Neuronal stem cell (in vitro differentiated cells): ENCODE measurements at regions not wholly inside any gene's neighbourhood (a gene's known extent, or its start where the extent isn't known, plus 50 kb on each side); places are given as distances from the start of the nearest gene placed in this dataset.

Source experiments
- DNase-seq: peaks from one replicate; pipeline ENCODE4 v3.0.0-alpha.2; 2013; ENCODE audit warnings: low spot score
- H2AFZ ChIP-seq: one replicate; pipeline ENCODE4 v1.6.1; 2013; ENCODE audit warnings: mild to moderate bottlenecking, low read length, inconsistent platforms
- H2AK5ac ChIP-seq: 2 replicates; pipeline ENCODE4 v1.6.1; 2013; ENCODE audit warnings: low read depth, mild to moderate bottlenecking, inconsistent platforms, low read length, moderate library complexity, mixed read lengths
- H2BK120ac ChIP-seq: 2 replicates; pipeline ENCODE4 v1.6.1; 2013; ENCODE audit warnings: low read depth, mild to moderate bottlenecking, inconsistent platforms, low read length, moderate library complexity, mixed read lengths
- H2BK12ac ChIP-seq: one replicate; pipeline ENCODE4 v1.6.1; 2013; ENCODE audit warnings: low read length, inconsistent platforms
- H2BK15ac ChIP-seq: 2 replicates; pipeline ENCODE4 v1.6.1; 2013; ENCODE audit warnings: mild to moderate bottlenecking, low read length, inconsistent platforms, mixed read lengths
- H2BK5ac ChIP-seq: one replicate; pipeline ENCODE4 v1.6.1; 2013; ENCODE audit warnings: inconsistent platforms, mild to moderate bottlenecking, low read length, moderate library complexity
- H3K14ac ChIP-seq: one replicate; pipeline ENCODE4 v1.6.1; 2013; ENCODE audit warnings: low read length, inconsistent platforms
- H3K18ac ChIP-seq: 2 replicates; pipeline ENCODE4 v1.6.1; 2013; ENCODE audit warnings: low read length, inconsistent platforms
- H3K23ac ChIP-seq: 2 replicates; pipeline ENCODE4 v1.6.1; 2013; ENCODE audit warnings: low read depth, mild to moderate bottlenecking, mixed read lengths, low read length, inconsistent platforms; ENCODE audit not compliant: poor library complexity
- H3K27ac ChIP-seq: replicated peaks from 3 replicates; pipeline ENCODE4 v1.5.1; 2013; ENCODE audit warnings: low read length, inconsistent platforms
- H3K27me3 ChIP-seq, 3 experiments: 2 replicates each; pipeline ENCODE4 v1.6.1; 2013; ENCODE audit warnings: low read length in 3 of 3, mild to moderate bottlenecking in 2 of 3, inconsistent platforms in 1 of 3, low read depth in 1 of 3, mixed read lengths in 1 of 3, moderate library complexity in 1 of 3; ENCODE audit not compliant: control insufficient read depth in 3 of 3, insufficient read depth in 3 of 3
- H3K36me3 ChIP-seq, 2 donors: replicated peaks in 1 of 2; 2 replicates each; pipeline ENCODE4 v1.6.1; 2013; ENCODE audit warnings: low read length in 2 of 2; ENCODE audit not compliant: control insufficient read depth in 2 of 2, insufficient read depth in 2 of 2
- H3K4ac ChIP-seq: 2 replicates; pipeline ENCODE4 v1.6.1; 2013; ENCODE audit warnings: inconsistent platforms, mild to moderate bottlenecking, low read length, moderate library complexity
- H3K4me1 ChIP-seq, 2 donors: 1 replicate in 1 of 2; 2 replicates in 1 of 2; pipeline ENCODE4 v1.6.1; 2013; ENCODE audit warnings: low read length in 2 of 2, low read depth in 1 of 2; ENCODE audit not compliant: control insufficient read depth in 2 of 2, insufficient read depth in 1 of 2
- H3K4me2 ChIP-seq: one replicate; pipeline ENCODE4 v1.6.1; 2013; ENCODE audit warnings: mild to moderate bottlenecking, low read length, inconsistent platforms; ENCODE audit not compliant: insufficient read depth, poor library complexity, severe bottlenecking
- H3K4me3 ChIP-seq, 2 donors: 2 replicates each; pipeline ENCODE4 v1.5.1; 2013; ENCODE audit warnings: low read length in 2 of 2, mild to moderate bottlenecking in 2 of 2, inconsistent platforms in 1 of 2, moderate library complexity in 1 of 2
- H3K79me1 ChIP-seq: one replicate; pipeline ENCODE4 v1.6.1; 2013; ENCODE audit warnings: low read depth, mild to moderate bottlenecking, inconsistent platforms, low read length, moderate library complexity
- H3K9ac ChIP-seq: one replicate; pipeline ENCODE4 v1.6.1; 2013; ENCODE audit warnings: mild to moderate bottlenecking, low read depth, low read length, inconsistent platforms; ENCODE audit not compliant: poor library complexity
- H3K9me3 ChIP-seq, 2 donors: replicated peaks in 1 of 2; 2 replicates each; pipeline versions ENCODE3 to v1.6.1; 2013; ENCODE audit warnings: low read length in 2 of 2, mild to moderate bottlenecking in 2 of 2, inconsistent platforms in 1 of 2, low read depth in 1 of 2, mixed read lengths in 1 of 2, moderate library complexity in 1 of 2; ENCODE audit not compliant: control insufficient read depth in 2 of 2, insufficient read depth in 1 of 2
- H4K8ac ChIP-seq: one replicate; pipeline ENCODE4 v1.6.1; 2013; ENCODE audit warnings: low read depth, mild to moderate bottlenecking, inconsistent platforms, low read length, moderate library complexity
- H4K91ac ChIP-seq: one replicate; pipeline ENCODE4 v1.6.1; 2013; ENCODE audit warnings: low read length, low read depth, mild to moderate bottlenecking, inconsistent platforms; ENCODE audit not compliant: poor library complexity
- WGBS, 2 donors: extraction: QIAGEN DNeasy Blood & Tissue Kit; methylation state at CpG; one replicate each; pipeline ENCODE4 v1.1.7; 2013; ENCODE audit warnings: missing lambda C conversion rate in 2 of 2, mixed read lengths in 1 of 2; ENCODE audit not compliant: insufficient read length in 2 of 2, insufficient replicate concordance in 1 of 2; ENCODE audit errors: extremely low coverage in 2 of 2; 5-methylcytosine and 5-hydroxymethylcytosine counted together

DNA sequence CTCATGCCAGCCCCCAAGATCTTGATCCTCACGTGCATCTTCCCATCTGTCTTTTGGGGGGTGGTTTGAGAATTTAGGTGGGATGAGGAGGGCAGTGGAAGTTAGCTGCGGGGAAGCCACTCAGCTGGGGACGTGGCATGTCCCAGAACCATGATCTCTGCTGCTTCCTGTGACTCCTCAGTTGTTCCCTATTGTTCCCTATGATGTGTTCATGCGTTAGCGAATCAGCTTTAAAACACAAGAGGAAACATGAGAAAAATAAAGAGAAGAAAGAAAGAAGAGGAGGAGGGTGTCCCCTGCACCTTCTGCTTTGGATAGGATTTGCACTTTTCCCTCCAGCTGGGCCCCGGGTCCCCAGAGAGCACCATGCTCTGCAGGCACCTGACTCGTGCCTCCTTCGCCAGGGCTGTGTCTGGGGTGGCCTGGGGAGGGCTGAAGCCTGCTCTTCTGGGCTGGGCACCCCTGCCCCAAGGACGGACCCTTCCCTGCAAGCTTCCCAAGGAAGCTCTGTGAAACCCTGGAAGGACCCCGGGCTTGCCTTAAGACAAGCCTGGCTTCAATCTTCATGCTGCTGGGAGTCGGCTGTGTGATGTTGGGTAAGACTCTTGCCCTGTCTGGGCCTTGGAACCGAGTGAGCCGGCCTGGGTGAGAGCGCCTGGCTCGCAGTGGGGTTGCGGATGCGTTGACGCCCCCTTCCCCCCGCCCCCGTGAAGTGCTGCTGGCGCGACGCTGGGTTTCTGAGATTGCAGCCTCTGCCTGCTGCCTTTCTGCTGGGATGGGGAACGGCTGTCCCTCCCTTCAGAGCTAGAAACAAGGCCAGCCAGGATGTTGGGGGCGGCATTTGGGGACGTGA, 62.8 kb upstream of the CIBAR2 start:
- WGBS, 2 donors, result no CpG with 5 or more reads among the region's 26 CpGs

GRCh38 chr16:85175724-85176233, 63.5 kb upstream of the CIBAR2 start:
- Histone ChIP-seq H3K36me3 (no peaks in the 10 kb centered on the region), H2AK5ac (peak overlapping the region; percentile 23), H2BK5ac (no peak overlapping the region), H2BK120ac (no peak overlapping the region), H3K9me3 (no peaks in the 10 kb centered on the region), H3K4me3 (no peak overlapping the region), H3K9ac (no peak overlapping the region), H3K4me1 (peaks cover 10 to 41% of the 10 kb centered on the region in 2 donors), H3K4ac (no peak overlapping the region), H3K79me1 (peaks cover 3% of the 10 kb centered on the region), H4K91ac (no peak overlapping the region), H3K4me2 (no peak overlapping the region), H3K27ac (no peak overlapping the region), H3K27me3 (peaks cover 0 to 12% (median 7%) of the 10 kb centered on the region in 3 experiments), H3K23ac (no peak overlapping the region), H2BK12ac (no peak overlapping the region), H2AFZ (no peak overlapping the region), H3K14ac (no peak overlapping the region), H2BK15ac (no peak overlapping the region), H3K18ac (no peak overlapping the region), H4K8ac (no peak overlapping the region)
- no CpG with 5 or more reads among the region's 10 CpGs for WGBS, 2 donors
- no peak for DNase-seq

More for the DNA sequence above, 62.8 kb upstream of the CIBAR2 start:
- H4K8ac ChIP-seq, result no peak overlapping the region
- no peak overlapping the region for H3K9ac ChIP-seq
- peaks cover 14 to 48% of the 10 kb centered on the region in 2 donors for H3K4me1 ChIP-seq
- no peak overlapping the region for H3K14ac ChIP-seq
- H2BK120ac ChIP-seq, result no peak overlapping the region
- no peaks in the 10 kb centered on the region for H3K79me1 ChIP-seq
- no peak overlapping the region for H3K4me3 ChIP-seq
- no peak overlapping the region for H2BK5ac ChIP-seq
- H3K23ac ChIP-seq, result no peak overlapping the region
- H3K9me3 ChIP-seq, result no peaks in the 10 kb centered on the region
- no peak overlapping the region for H2BK12ac ChIP-seq
- peak overlapping the region; percentile 23 for H2AK5ac ChIP-seq
- DNase-seq, result no peak
- no peak overlapping the region for H2BK15ac ChIP-seq
- H4K91ac ChIP-seq, result no peak overlapping the region
- no peak overlapping the region for H3K4me2 ChIP-seq
- no peaks in the 10 kb centered on the region for H3K36me3 ChIP-seq
- peak overlapping the region; percentile 83 for H3K18ac ChIP-seq
- H3K27ac ChIP-seq, result no peak overlapping the region
- peaks cover 3 to 19% (median 13%) of the 10 kb centered on the region in 3 experiments for H3K27me3 ChIP-seq
- H3K4ac ChIP-seq, result no peak overlapping the region
- no peak overlapping the region for H2AFZ ChIP-seq

- Histone ChIP-seq H3K4me3 (no peak overlapping the region), H3K23ac (peak overlapping the region; percentile 3), H2AK5ac (peak overlapping the region; percentile 42), H2BK120ac (peak overlapping the region; percentile 20), H2BK12ac (no peak overlapping the region), H3K9me3 (no peaks in the 10 kb centered on the region), H3K14ac (peak overlapping the region; percentile 48), H2AFZ (no peak overlapping the region), H3K9ac (no peak overlapping the region), H3K36me3 (no peaks in the 10 kb centered on the region), H2BK15ac (peak overlapping the region; percentile 74), H2BK5ac (no peak overlapping the region), H3K79me1 (peaks cover 3% of the 10 kb centered on the region), H3K4ac (no peak overlapping the region), H3K4me2 (no peak overlapping the region), H3K4me1 (peaks cover 10 to 42% of the 10 kb centered on the region in 2 donors), H3K18ac (peak overlapping the region; percentile 38), H4K8ac (no peak overlapping the region), H3K27ac (no peak overlapping the region), H4K91ac (peak overlapping the region; percentile 42), H3K27me3 (peaks cover 0 to 3% (median 0%) of the 10 kb centered on the region in 3 experiments)
- DNase-seq, result no peak
- no CpG with 5 or more reads among the region's 26 CpGs for WGBS, 2 donors
These were observed 64.5 kb upstream of the CIBAR2 start for GRCh38 chr16:85176541-85177447.
